Endothelial cell of umbilical vein (primary cell): ENCODE measurements at regions not wholly inside any gene's neighbourhood (a gene's known extent, or its start where the extent isn't known, plus 50 kb on each side); places are given as distances from the start of the nearest gene placed in this dataset.

ENCODE experiments used
- BruUV-seq: library from RNA; stranded (reverse); fragments of 400-500 nt; replicated peaks from 2 replicates; lab custom pipeline; 2021; lab: Mats Ljungman, UMichigan
- CTCF ChIA-PET: fragments of 300-600, 350-600 bp; sonication (Branson Sonifier 250); formaldehyde crosslinking; loops from one replicate; lab custom pipeline; 2021; ENCODE audit warnings: antibody characterized with exemption, inconsistent platforms; lab: Charles Lee
- POLR2A ChIA-PET: fragments of 300-600, 350-600 bp; sonication (Branson Sonifier 250); formaldehyde crosslinking; loops from one replicate; lab custom pipeline; 2021; ENCODE audit warnings: antibody characterized with exemption, inconsistent platforms; lab: Charles Lee
- DNase-seq: peaks from one replicate; pipeline ENCODE4 v3.0.0-alpha.2; 2011; ENCODE audit warnings: low read depth, low spot score
- FAIRE-seq: peaks from 2 replicates; lab custom pipeline; 2011; peaks lifted over from hg19 to GRCh38; lab: Jason Lieb, UNC
- H2AFZ ChIP-seq: 2 replicates; pipeline ENCODE4 v1.6.0; 2012; ENCODE audit warnings: low read depth, low read length, control low read depth, inconsistent platforms
- H3K27ac ChIP-seq: 2 replicates; pipeline ENCODE4 v1.5.1; 2011; ENCODE audit warnings: low read depth, mild to moderate bottlenecking, control low read depth, low read length, moderate library complexity; ENCODE audit not compliant: insufficient read depth
- H3K27me3 ChIP-seq, 2 experiments: 2 replicates each; pipeline versions ENCODE4 v1.6.0 to v1.6.1; 2011; ENCODE audit warnings: low read length in 2 of 2, mixed read lengths in 1 of 2; ENCODE audit not compliant: control insufficient read depth in 2 of 2, insufficient read depth in 2 of 2
- H3K36me3 ChIP-seq, 2 experiments: 2 replicates in 1 of 2; 3 replicates in 1 of 2; pipeline ENCODE4 v1.5.1; 2011; ENCODE audit warnings: low read length in 2 of 2, mild to moderate bottlenecking in 1 of 2, moderate library complexity in 1 of 2; ENCODE audit not compliant: control insufficient read depth in 2 of 2, insufficient read depth in 2 of 2; ENCODE audit errors: extremely low read depth in 1 of 2
- H3K4me1 ChIP-seq: 3 replicates; pipeline ENCODE4 v1.5.1; 2011; ENCODE audit warnings: mild to moderate bottlenecking, low read length; ENCODE audit not compliant: control insufficient read depth, insufficient read depth; ENCODE audit errors: extremely low read depth
- H3K4me2 ChIP-seq: 2 replicates; pipeline ENCODE4 v1.6.1; 2011; ENCODE audit warnings: low read length, control low read depth, mixed read lengths; ENCODE audit not compliant: insufficient read depth
- H3K4me3 ChIP-seq, 3 experiments: fragments of 200-600 bp in 1 of 3; sonication (generic), shearing (Covaris generic) in 1 of 3; replicated peaks in 1 of 3; 2 replicates each; pipeline ENCODE4 v1.5.1; 2011 to 2016; ENCODE audit warnings: control low read depth in 3 of 3, low read length in 3 of 3, mild to moderate bottlenecking in 2 of 3, inconsistent platforms in 1 of 3, low read depth in 1 of 3, moderate library complexity in 1 of 3; ENCODE audit not compliant: insufficient read depth in 1 of 3
- H3K79me2 ChIP-seq: 2 replicates; pipeline ENCODE4 v1.6.0; 2012; ENCODE audit warnings: low read length, inconsistent platforms; ENCODE audit not compliant: control insufficient read depth, insufficient read depth
- H3K9ac ChIP-seq: replicated peaks from 2 replicates; pipeline ENCODE3; 2011; ENCODE audit warnings: low read length, control low read depth; ENCODE audit not compliant: insufficient read depth; ENCODE audit errors: extremely low read depth
- H3K9me1 ChIP-seq: replicated peaks from 3 replicates; pipeline ENCODE4 v1.6.0; 2011; ENCODE audit warnings: mild to moderate bottlenecking, low read length; ENCODE audit not compliant: control insufficient read depth, insufficient read depth; ENCODE audit errors: extremely low read depth
- H3K9me3 ChIP-seq: replicated peaks from 2 replicates; pipeline ENCODE4 v1.5.1; 2012; ENCODE audit warnings: low read length, inconsistent platforms; ENCODE audit not compliant: control insufficient read depth, insufficient read depth
- H4K20me1 ChIP-seq: replicated peaks from 2 replicates; pipeline ENCODE3; 2011; ENCODE audit warnings: mild to moderate bottlenecking, low read length; ENCODE audit not compliant: control insufficient read depth, insufficient read depth; ENCODE audit errors: extremely low read depth
- EZH2 ChIP-seq: IDR thresholded peaks from 2 replicates; pipeline ENCODE4 v1.6.1; 2012; ENCODE audit warnings: borderline replicate concordance, low read depth, mild to moderate bottlenecking, moderate library complexity, low read length, inconsistent platforms; ENCODE audit not compliant: severe bottlenecking
- FOS ChIP-seq: IDR thresholded peaks from 2 replicates; pipeline ENCODE4 v1.6.1; 2011; ENCODE audit warnings: mild to moderate bottlenecking, low read length, moderate library complexity, borderline replicate concordance; ENCODE audit not compliant: insufficient read depth
- GATA2 ChIP-seq: IDR thresholded peaks from 2 replicates; pipeline ENCODE4 v1.7.0; 2011; ENCODE audit warnings: low read depth, mild to moderate bottlenecking, moderate library complexity, mixed read lengths, low read length; ENCODE audit not compliant: insufficient read length, insufficient read depth
- JUN ChIP-seq: IDR thresholded peaks from 2 replicates; pipeline ENCODE4 v1.6.1; 2011; ENCODE audit warnings: borderline replicate concordance, low read depth; ENCODE audit not compliant: insufficient read length, insufficient read depth
- MAX ChIP-seq: IDR thresholded peaks from 2 replicates; pipeline ENCODE4 v1.6.1; 2011; ENCODE audit not compliant: insufficient read depth, insufficient read length
- MYC ChIP-seq: IDR thresholded peaks from one replicate; pipeline ENCODE4 v1.6.1; 2011; ENCODE audit warnings: mild to moderate bottlenecking, low read depth, low read length
- POLR2A ChIP-seq: IDR thresholded peaks from 2 replicates; pipeline ENCODE4 v1.6.1; 2012; ENCODE audit warnings: low read depth, mild to moderate bottlenecking, control low read depth, low read length
- POLR2AphosphoS5 ChIP-seq: IDR thresholded peaks from 2 replicates; pipeline ENCODE4 v1.6.1; 2012; ENCODE audit warnings: low read depth, mild to moderate bottlenecking, control low read depth, low read length, moderate library complexity; ENCODE audit not compliant: insufficient read depth
- dilution Hi-C: fragments of 300-500 bp; cut with MboI; formaldehyde crosslinking; loops from one replicate; pipeline ENCODE4 v1.15.0; 2019; ENCODE audit warnings: low sequenced_read_pairs; ENCODE audit not compliant: extremely low pct_ligation_motif_present
- intact Hi-C: fragments of 100-400 bp; cut with micrococcal nuclease; formaldehyde crosslinking; loops from one replicate; pipeline ENCODE4 v1.10.0; 2022
- TF ChIP-seq, protein P1 (sequence below), 2 donors: IDR thresholded peaks; 1 replicate in 1 of 2; 2 replicates in 1 of 2; pipeline ENCODE4 v1.5.1; 2011; ENCODE audit warnings: low read length in 2 of 2, mild to moderate bottlenecking in 2 of 2, moderate library complexity in 2 of 2, control low read depth in 1 of 2, inconsistent platforms in 1 of 2, low read depth in 1 of 2; ENCODE audit not compliant: insufficient read depth in 1 of 2; ENCODE audit errors: extremely low read depth in 1 of 2

DNA sequence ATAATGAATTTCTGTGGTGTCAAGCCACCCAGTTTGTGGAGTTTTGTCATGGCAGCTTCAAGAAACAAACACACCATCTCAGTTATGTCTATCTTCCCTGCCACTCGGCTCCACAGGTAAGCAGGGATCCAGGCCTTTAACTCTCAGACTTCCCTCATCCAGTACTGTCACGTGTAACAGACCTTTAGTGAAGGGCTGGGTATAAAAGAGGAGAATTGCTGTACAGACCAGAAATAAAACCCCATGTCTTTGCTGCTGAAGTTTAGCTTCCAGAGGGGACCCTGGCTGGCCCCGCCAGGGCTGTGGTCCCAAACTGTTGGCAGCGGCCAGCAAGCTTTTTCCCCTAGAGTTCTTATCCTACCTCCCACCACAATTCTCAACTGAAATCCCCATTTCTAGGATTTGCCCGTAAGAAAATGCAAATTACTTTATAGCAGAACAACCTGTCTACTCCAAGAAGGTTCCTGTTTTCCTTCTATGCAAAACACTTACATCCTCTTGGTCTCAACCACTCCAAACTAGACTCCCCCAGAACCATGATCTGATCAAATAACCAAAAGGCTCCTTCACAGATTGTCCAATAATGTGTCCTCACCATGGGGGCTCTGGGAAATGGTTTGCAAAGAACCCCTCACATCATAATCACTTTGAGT, 438.0 kb upstream of the ID2 start:
- Histone ChIP-seq H3K9me1 (no peaks in the 10 kb centered on the region), H3K4me3 (no peak overlapping the region), H3K27me3 (no peaks in the 10 kb centered on the region), H3K27ac (no peak overlapping the region), H3K79me2 (no peaks in the 10 kb centered on the region), H3K4me1 (no peaks in the 10 kb centered on the region), H2AFZ (no peak overlapping the region), H3K9ac (no peak overlapping the region), H4K20me1 (no peaks in the 10 kb centered on the region), H3K36me3 (no peaks in the 10 kb centered on the region), H3K4me2 (no peak overlapping the region), H3K9me3 (no peaks in the 10 kb centered on the region)
- dilution Hi-C loops = no loop called here
- BruUV-seq = no TSS peak
- POLR2A ChIA-PET = no interaction called here
- TF ChIP-seq JUN = no peak
- TF ChIP-seq MAX = no peak
- TF ChIP-seq FOS = no peak
- no peak for TF ChIP-seq EZH2
- TF ChIP-seq, protein P1, sequence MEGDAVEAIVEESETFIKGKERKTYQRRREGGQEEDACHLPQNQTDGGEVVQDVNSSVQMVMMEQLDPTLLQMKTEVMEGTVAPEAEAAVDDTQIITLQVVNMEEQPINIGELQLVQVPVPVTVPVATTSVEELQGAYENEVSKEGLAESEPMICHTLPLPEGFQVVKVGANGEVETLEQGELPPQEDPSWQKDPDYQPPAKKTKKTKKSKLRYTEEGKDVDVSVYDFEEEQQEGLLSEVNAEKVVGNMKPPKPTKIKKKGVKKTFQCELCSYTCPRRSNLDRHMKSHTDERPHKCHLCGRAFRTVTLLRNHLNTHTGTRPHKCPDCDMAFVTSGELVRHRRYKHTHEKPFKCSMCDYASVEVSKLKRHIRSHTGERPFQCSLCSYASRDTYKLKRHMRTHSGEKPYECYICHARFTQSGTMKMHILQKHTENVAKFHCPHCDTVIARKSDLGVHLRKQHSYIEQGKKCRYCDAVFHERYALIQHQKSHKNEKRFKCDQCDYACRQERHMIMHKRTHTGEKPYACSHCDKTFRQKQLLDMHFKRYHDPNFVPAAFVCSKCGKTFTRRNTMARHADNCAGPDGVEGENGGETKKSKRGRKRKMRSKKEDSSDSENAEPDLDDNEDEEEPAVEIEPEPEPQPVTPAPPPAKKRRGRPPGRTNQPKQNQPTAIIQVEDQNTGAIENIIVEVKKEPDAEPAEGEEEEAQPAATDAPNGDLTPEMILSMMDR (IDR thresholded peaks at IDR 0.05; ENCODE audit: extremely low read depth in 1 of 2, insufficient read depth in 1 of 2, low read depth in 1 of 2, low read length in 2 of 2) = no peak
- TF ChIP-seq POLR2AphosphoS5 = no peak
- TF ChIP-seq MYC = no peak
- TF ChIP-seq POLR2A = no peak
- TF ChIP-seq GATA2 = no peak
- no peak for DNase-seq
- intact Hi-C loops = no loop called here
- CTCF ChIA-PET = no interaction called here
- FAIRE-seq = no peak
